Transverse colon (tissue), 4 donors: ENCODE measurements at regions not wholly inside any gene's neighbourhood (a gene's known extent, or its start where the extent isn't known, plus 50 kb on each side); places are given as distances from the start of the nearest gene placed in this dataset.

Experiments
- DNase-seq: peaks from one replicate; pipeline ENCODE4 v3.0.0-alpha.2; 2019
- H3K27ac ChIP-seq, 4 donors: fragments of 200-600 bp; sonication (generic); 2 replicates each; pipeline ENCODE4 v1.5.1; 2016 to 2018; ENCODE audit warnings: inconsistent platforms in 4 of 4
- H3K27me3 ChIP-seq: fragments of 200-600 bp; sonication (generic); 2 replicates; pipeline ENCODE4 v1.5.1; 2017; ENCODE audit warnings: inconsistent platforms
- H3K36me3 ChIP-seq, 4 donors: fragments of 200-600 bp; sonication (generic); 2 replicates each; pipeline ENCODE4 v1.5.1; 2017 to 2019; ENCODE audit warnings: inconsistent platforms in 4 of 4
- H3K4me1 ChIP-seq, 4 donors: fragments of 200-600 bp; sonication (generic); 2 replicates each; pipeline ENCODE4 v1.5.1; 2017 to 2020; ENCODE audit warnings: inconsistent platforms in 4 of 4
- H3K4me3 ChIP-seq, 4 donors: fragments of 200-600 bp; sonication (generic); 1 replicate in 1 of 4; 2 replicates in 3 of 4; pipeline versions ENCODE4 v1.5.1 to v1.6.1; 2017 to 2019; ENCODE audit warnings: inconsistent platforms in 4 of 4
- H3K9me3 ChIP-seq, 2 donors: fragments of 200-600 bp; sonication (generic); 2 replicates each; pipeline ENCODE4 v1.5.1; 2017 to 2019; ENCODE audit warnings: inconsistent platforms in 2 of 2
- EP300 ChIP-seq: sonication (generic); formaldehyde crosslinking; IDR thresholded peaks from one replicate; pipeline ENCODE4 v1.6.1; 2017; ENCODE audit warnings: antibody characterized with exemption, low read depth
- POLR2A ChIP-seq: fragments of 450-650 bp; IDR thresholded peaks from one replicate; pipeline ENCODE4 v1.6.1; 2016; ENCODE audit warnings: antibody characterized with exemption, mild to moderate bottlenecking, moderate library complexity
- POLR2AphosphoS5 ChIP-seq, 3 donors: sonication (generic); formaldehyde crosslinking; IDR thresholded peaks; one replicate each; pipeline ENCODE4 v1.6.1; 2016; ENCODE audit warnings: antibody characterized with exemption in 3 of 3
- WGBS, 2 donors: methylation state at CpG; one replicate each; pipeline ENCODE4 v1.1.5; 2018; ENCODE audit warnings: low coverage in 1 of 2; 5-methylcytosine and 5-hydroxymethylcytosine counted together
- in situ Hi-C, 4 donors: fragments of 200-750 bp; cut with MboI; loops; one replicate each; pipeline versions ENCODE4 v1.15.0 to v1.15.1; 2017; ENCODE audit warnings: low sequenced_read_pairs in 3 of 4, low pct_ligation_motif_present in 1 of 4, low pct_unique_long_range_greater_than_20kb in 1 of 4
- intact Hi-C: fragments of 100-400 bp; cut with DNase I; formaldehyde crosslinking; loops from one replicate; pipeline ENCODE4 v1.15.1; 2023; ENCODE audit warnings: low total_unique reads
- TF ChIP-seq, protein P1 (sequence below), 5 experiments: fragments of 200-600 bp in 3 of 5; fragments of 450-650 bp in 2 of 5; sonication (generic) in 3 of 5; IDR thresholded peaks; 1 replicate in 2 of 5; 2 replicates in 3 of 5; pipeline ENCODE4 v1.5.1; 2016 to 2017; ENCODE audit warnings: antibody characterized with exemption in 5 of 5, inconsistent platforms in 3 of 5, mild to moderate bottlenecking in 2 of 5, moderate library complexity in 1 of 5

GRCh38 chr13:104715111-104715510 lies 1648.9 kb upstream of the SLC10A2 start:
- Histone ChIP-seq H3K9me3 (no peaks in the 10 kb centered on the region), H3K27me3 (no peaks in the 10 kb centered on the region), H3K4me1 (no peaks in the 10 kb centered on the region), H3K27ac (no peak overlapping the region), H3K4me3 (no peak overlapping the region), H3K36me3 (no peaks in the 10 kb centered on the region)
- TF ChIP-seq POLR2A = no peak
- TF ChIP-seq POLR2AphosphoS5 (IDR thresholded peaks at IDR 0.05) = no peak
- TF ChIP-seq, protein P1, sequence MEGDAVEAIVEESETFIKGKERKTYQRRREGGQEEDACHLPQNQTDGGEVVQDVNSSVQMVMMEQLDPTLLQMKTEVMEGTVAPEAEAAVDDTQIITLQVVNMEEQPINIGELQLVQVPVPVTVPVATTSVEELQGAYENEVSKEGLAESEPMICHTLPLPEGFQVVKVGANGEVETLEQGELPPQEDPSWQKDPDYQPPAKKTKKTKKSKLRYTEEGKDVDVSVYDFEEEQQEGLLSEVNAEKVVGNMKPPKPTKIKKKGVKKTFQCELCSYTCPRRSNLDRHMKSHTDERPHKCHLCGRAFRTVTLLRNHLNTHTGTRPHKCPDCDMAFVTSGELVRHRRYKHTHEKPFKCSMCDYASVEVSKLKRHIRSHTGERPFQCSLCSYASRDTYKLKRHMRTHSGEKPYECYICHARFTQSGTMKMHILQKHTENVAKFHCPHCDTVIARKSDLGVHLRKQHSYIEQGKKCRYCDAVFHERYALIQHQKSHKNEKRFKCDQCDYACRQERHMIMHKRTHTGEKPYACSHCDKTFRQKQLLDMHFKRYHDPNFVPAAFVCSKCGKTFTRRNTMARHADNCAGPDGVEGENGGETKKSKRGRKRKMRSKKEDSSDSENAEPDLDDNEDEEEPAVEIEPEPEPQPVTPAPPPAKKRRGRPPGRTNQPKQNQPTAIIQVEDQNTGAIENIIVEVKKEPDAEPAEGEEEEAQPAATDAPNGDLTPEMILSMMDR (IDR thresholded peaks at IDR 0.05) = no peak
- no peak for TF ChIP-seq EP300
- intact Hi-C loops (no loop called here), in situ Hi-C loops (no loop called here)
- no peak for DNase-seq

GRCh38 chr13:104705031-104705750 lies 1639.0 kb upstream of the SLC10A2 start:
- 82 to 100% methylated on average over 1 to 7 of the region's 7 CpGs for WGBS, 2 donors
- TF ChIP-seq EP300 (no peak), POLR2A (no peak), POLR2AphosphoS5 (IDR thresholded peaks at IDR 0.05) (no peak)
- TF ChIP-seq, protein P1 (IDR thresholded peaks at IDR 0.05) = no peak
- Histone ChIP-seq H3K27me3 (no peaks in the 10 kb centered on the region), H3K36me3 (no peaks in the 10 kb centered on the region), H3K9me3 (no peaks in the 10 kb centered on the region), H3K4me1 (no peaks in the 10 kb centered on the region), H3K4me3 (no peak overlapping the region), H3K27ac (no peak overlapping the region)
- intact Hi-C loops = no loop called here
- DNase-seq = no peak
- in situ Hi-C loops = no loop called here

GRCh38 chr13:104701591-104701990 lies 1635.4 kb upstream of the SLC10A2 start:
- Histone ChIP-seq H3K27me3 (no peaks in the 10 kb centered on the region), H3K36me3 (no peaks in the 10 kb centered on the region), H3K27ac (no peak overlapping the region), H3K9me3 (no peaks in the 10 kb centered on the region), H3K4me1 (no peaks in the 10 kb centered on the region), H3K4me3 (no peak overlapping the region)
- DNase-seq = no peak
- intact Hi-C loops = no loop called here
- WGBS, 2 donors = 48 to 51% methylated on average over 2 to 3 of the region's 3 CpGs
- no peak for TF ChIP-seq EP300
- no peak for TF ChIP-seq POLR2A
- TF ChIP-seq, protein P1 (IDR thresholded peaks at IDR 0.05) = no peak
- TF ChIP-seq POLR2AphosphoS5 (IDR thresholded peaks at IDR 0.05) = no peak
- in situ Hi-C loops = no loop called here

- H3K27ac ChIP-seq = no peak overlapping the region
- DNase-seq = no peak
- TF ChIP-seq, protein P1 (IDR thresholded peaks at IDR 0.05) = no peak
- TF ChIP-seq EP300 = no peak
- no peak for TF ChIP-seq POLR2AphosphoS5 (IDR thresholded peaks at IDR 0.05)
- no peak for TF ChIP-seq POLR2A
- no peaks in the 10 kb centered on the region for H3K36me3 ChIP-seq
- H3K4me3 ChIP-seq = no peak overlapping the region
- no peaks in the 10 kb centered on the region for H3K27me3 ChIP-seq
- no peaks in the 10 kb centered on the region for H3K9me3 ChIP-seq
- intact Hi-C loops = no loop called here
- H3K4me1 ChIP-seq = no peaks in the 10 kb centered on the region
- in situ Hi-C loops = no loop called here
Measured at GRCh38 chr13:104694397-104694796, 1628.2 kb upstream of the SLC10A2 start.
